Stimulated activated naive B cell treated with anti-CD40 and anti-IgM and Interleukin-4, amounts not matched to agents 10 μg/mL and 1 μg/mL and 100 μg/mL, for 72 hours (primary cell): ENCODE measurements at regions not wholly inside any gene's neighbourhood (a gene's known extent, or its start where the extent isn't known, plus 50 kb on each side); places are given as distances from the start of the nearest gene placed in this dataset.

ENCODE experiments used
- ATAC-seq, 2 donors: fragments of 150-1000 bp; cut with Tn5 transposase; replicated peaks; 2 replicates each; pipeline ENCODE4 v1.10.0; 2021; ENCODE audit warnings: moderate library complexity in 1 of 2
- DNase-seq: peaks from one replicate; pipeline ENCODE4 v3.0.0; 2021
- H3K27ac Mint-ChIP-seq: one replicate; pipeline ENCODE4 v1.8.0; 2022; ENCODE audit warnings: mild to moderate bottlenecking, mixed read lengths
- H3K27me3 Mint-ChIP-seq, 2 donors: one replicate each; pipeline ENCODE4 v1.8.0; 2022; ENCODE audit warnings: mixed read lengths in 2 of 2
- H3K36me3 Mint-ChIP-seq, 2 donors: one replicate each; pipeline ENCODE4 v1.8.0; 2022; ENCODE audit warnings: mixed read lengths in 2 of 2, mild to moderate bottlenecking in 1 of 2
- H3K4me1 Mint-ChIP-seq, 2 donors: one replicate each; pipeline ENCODE4 v1.8.0; 2022; ENCODE audit warnings: mixed read lengths in 2 of 2, mild to moderate bottlenecking in 1 of 2
- H3K4me3 Mint-ChIP-seq, 2 donors: one replicate each; pipeline ENCODE4 v1.8.0; 2022; ENCODE audit warnings: mild to moderate bottlenecking in 2 of 2, mixed read lengths in 2 of 2, moderate library complexity in 1 of 2
- H3K9me3 Mint-ChIP-seq, 2 donors: one replicate each; pipeline ENCODE4 v1.8.0; 2022; ENCODE audit warnings: mixed read lengths in 2 of 2, mild to moderate bottlenecking in 1 of 2

DNA sequence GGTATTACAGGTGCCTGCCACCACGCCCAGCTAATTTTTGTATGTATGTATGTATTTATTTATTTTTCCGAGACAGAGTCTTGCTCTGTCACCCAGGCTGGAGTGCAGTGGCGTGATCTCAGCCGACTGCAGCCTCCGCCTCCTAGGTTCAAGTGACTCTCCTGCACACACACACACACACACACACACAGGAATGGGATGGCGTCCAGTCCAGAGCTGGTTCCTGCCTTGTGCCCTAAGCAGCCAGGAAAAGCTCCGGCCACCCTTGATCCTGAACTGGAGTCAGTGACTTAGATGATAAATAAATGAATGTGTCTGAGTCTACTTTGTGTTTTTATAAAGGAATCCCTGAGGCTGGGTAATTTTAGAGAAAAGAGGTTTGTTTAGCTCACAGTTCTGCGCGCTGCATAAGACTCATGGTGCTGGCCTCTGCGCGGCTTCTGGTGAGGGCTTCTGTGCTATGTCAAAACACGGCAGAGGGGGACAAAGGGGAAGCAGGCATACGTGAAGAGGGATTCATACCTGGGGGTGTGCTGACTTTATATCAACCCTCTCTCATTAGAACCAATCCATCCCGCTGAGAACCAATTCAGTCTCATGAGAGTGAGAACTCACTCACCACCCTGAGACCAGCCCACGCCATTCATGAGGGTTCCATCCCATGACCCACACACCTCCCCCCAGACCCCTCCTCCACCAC is 59.7 kb upstream of the PHLPP1 start:
- no peak overlapping the region for H3K27ac Mint-ChIP-seq
- H3K27me3 Mint-ChIP-seq, result no peaks in the 10 kb centered on the region
- ATAC-seq (no peak), DNase-seq (no peak)
- no peak overlapping the region for H3K4me3 Mint-ChIP-seq
- H3K9me3 Mint-ChIP-seq, result peaks cover 2 to 3% of the 10 kb centered on the region in 2 donors
- H3K36me3 Mint-ChIP-seq, result no peaks in the 10 kb centered on the region
- peaks cover 7 to 9% of the 10 kb centered on the region in 2 donors for H3K4me1 Mint-ChIP-seq

DNA sequence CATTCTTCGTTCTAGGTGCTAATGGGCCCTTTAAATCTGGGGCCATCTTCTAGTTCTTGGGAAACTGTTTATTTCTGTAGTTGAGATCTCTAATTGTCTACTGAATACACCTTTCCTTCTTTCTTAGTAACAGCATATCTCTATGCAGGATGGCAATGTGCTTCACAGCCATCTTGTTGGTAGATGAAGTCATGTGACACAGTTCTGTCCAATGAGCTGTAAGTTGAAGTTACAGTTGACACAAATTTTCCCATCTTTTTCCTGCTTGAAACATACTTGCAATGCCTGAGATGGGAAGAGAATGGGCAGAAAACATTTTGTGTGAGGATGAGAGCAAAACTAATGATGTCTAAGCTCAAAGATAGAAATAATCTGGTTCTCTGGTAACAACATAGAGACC is 57.3 kb upstream of the PHLPP1 start:
- H3K4me1 Mint-ChIP-seq, result no peaks in the 10 kb centered on the region
- no peak overlapping the region for H3K27ac Mint-ChIP-seq
- no peak overlapping the region for H3K4me3 Mint-ChIP-seq
- peaks cover 2 to 3% of the 10 kb centered on the region in 2 donors for H3K9me3 Mint-ChIP-seq
- no peak for DNase-seq
- no peaks in the 10 kb centered on the region for H3K27me3 Mint-ChIP-seq
- H3K36me3 Mint-ChIP-seq, result no peaks in the 10 kb centered on the region
- no peak for ATAC-seq

DNA sequence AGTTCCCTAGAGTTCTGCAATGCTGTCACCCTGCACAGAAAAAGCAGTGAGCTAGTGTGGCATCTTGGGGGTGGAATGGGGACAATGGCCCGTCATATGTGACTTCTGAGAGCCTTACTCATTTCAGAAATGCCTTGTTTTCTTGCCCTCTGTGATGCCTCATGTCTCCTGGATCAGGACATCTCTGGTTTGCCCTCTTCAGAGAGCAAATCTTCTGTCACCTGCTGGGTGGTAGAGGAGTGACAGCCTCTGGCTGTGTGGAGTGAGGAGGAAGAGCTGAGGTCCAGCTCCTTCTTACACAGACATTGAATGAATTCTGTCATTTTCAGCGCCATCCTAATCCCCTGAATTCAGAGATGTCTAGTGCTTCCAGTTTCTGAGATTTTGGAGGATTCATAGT is 55.6 kb upstream of the PHLPP1 start:
- H3K9me3 Mint-ChIP-seq, result peaks cover 2 to 3% of the 10 kb centered on the region in 2 donors
- DNase-seq (no peak), ATAC-seq (peak; percentile 27 to 48)
- H3K27me3 Mint-ChIP-seq, result no peaks in the 10 kb centered on the region
- H3K27ac Mint-ChIP-seq, result no peak overlapping the region
- no peaks in the 10 kb centered on the region for H3K4me1 Mint-ChIP-seq
- H3K36me3 Mint-ChIP-seq, result no peaks in the 10 kb centered on the region
- no peak overlapping the region for H3K4me3 Mint-ChIP-seq

DNA sequence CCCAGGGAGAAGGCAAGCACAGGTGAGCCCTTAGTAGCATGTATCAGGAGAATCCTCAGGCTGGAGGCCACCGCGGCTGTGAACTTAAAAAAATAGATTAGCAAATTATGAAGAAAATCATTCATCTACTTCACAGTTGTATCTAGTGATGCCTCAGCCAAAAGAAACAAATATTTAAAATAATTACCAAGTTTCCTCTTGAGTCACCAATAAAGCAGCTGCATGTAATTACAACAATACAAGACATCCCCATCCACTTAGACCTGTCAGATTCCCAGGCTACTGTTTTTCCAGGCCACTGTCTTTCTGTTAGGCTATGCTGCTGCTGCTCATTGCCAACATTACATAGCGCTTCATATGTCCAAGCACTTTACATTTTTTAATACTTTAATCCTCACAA is 54.6 kb upstream of the PHLPP1 start:
- no peaks in the 10 kb centered on the region for H3K36me3 Mint-ChIP-seq
- ATAC-seq (no peak), DNase-seq (no peak)
- no peaks in the 10 kb centered on the region for H3K4me1 Mint-ChIP-seq
- H3K27ac Mint-ChIP-seq, result no peak overlapping the region
- no peak overlapping the region for H3K4me3 Mint-ChIP-seq
- peaks cover 2 to 3% of the 10 kb centered on the region in 2 donors for H3K9me3 Mint-ChIP-seq
- H3K27me3 Mint-ChIP-seq, result no peaks in the 10 kb centered on the region

DNA sequence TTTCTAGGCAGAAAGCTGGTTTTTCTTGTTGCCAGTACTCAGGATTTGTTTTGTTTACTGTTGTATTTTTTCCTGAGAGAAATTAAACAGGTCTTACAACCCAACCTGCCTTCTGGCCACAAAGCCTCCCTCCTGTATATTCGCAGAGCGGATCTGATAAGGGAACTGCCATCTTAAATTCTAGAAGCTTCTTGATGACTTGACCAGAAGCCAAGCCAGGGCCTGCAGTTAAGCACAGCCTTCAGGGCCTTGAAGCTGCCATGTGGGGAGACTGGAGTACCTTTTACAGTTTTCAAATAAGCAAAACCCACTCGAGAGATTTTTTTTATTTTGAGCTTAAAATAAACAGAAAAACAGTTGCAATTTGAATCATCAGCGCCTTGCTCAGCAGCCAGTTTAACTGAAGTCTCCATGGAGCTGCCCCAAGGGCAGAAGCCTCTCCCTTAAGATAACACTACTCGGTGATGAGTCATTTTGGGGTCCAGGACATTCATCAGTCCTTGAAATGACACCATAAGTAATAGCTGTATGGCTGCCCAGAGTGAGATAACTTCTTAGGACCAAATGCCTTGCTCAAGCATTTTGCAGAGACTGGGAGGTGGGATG is 51.5 kb upstream of the PHLPP1 start:
- no peak overlapping the region for H3K27ac Mint-ChIP-seq
- no peak overlapping the region for H3K4me3 Mint-ChIP-seq
- H3K9me3 Mint-ChIP-seq, result peaks cover 3% of the 10 kb centered on the region in 2 donors
- no peaks in the 10 kb centered on the region for H3K36me3 Mint-ChIP-seq
- no peaks in the 10 kb centered on the region for H3K27me3 Mint-ChIP-seq
- peak; percentile 5 for DNase-seq
- H3K4me1 Mint-ChIP-seq, result no peaks in the 10 kb centered on the region
- ATAC-seq, result peak; percentile 65 to 82

DNA sequence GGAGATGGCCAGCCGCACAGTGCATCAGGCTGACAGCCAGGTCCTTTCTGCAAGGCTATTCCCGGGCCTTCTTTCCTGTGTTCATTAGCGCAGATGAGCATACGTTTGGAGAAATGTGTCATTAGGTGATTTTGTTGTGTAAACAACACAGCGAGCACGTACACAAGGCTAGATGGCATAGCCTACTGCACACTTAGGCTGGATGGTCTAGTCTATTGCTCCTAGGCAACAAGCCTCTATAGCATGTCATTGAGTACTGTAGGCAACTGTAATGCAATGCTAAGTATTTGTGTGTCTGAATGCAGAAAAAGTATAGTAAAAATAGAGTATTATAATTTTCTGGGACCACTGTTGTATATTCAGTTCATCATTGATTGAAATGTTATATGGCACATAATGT is 50.9 kb upstream of the PHLPP1 start:
- no peak overlapping the region for H3K4me3 Mint-ChIP-seq
- H3K27me3 Mint-ChIP-seq, result no peaks in the 10 kb centered on the region
- no peak overlapping the region for H3K27ac Mint-ChIP-seq
- DNase-seq (no peak), ATAC-seq (no peak)
- no peaks in the 10 kb centered on the region for H3K36me3 Mint-ChIP-seq
- H3K4me1 Mint-ChIP-seq, result peaks cover 0 to 4% of the 10 kb centered on the region in 2 donors
- peaks cover 0 to 1% of the 10 kb centered on the region in 2 donors for H3K9me3 Mint-ChIP-seq

DNA sequence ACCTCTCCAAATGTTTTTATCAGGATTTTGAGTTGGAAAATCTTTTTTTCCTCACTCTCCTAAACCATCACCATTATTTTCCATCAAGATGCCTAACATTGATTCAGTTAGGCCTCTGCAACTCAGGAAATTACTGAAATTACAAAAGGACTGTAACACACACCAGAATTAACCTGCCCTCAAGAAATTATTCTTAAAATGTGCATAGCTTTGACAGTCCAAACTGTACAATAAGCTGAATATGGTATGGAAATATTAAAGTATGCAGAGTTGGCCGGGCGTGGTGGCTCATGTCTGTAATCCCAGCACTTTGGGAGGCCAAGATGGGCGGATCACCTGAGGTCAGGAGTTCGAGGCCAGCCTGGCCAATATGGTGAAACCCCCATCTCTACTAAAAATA is 50.2 kb upstream of the PHLPP1 start:
- H3K9me3 Mint-ChIP-seq, result peaks cover 0 to 3% of the 10 kb centered on the region in 2 donors
- ATAC-seq (no peak), DNase-seq (no peak)
- no peaks in the 10 kb centered on the region for H3K27me3 Mint-ChIP-seq
- peaks cover 1 to 11% of the 10 kb centered on the region in 2 donors for H3K4me1 Mint-ChIP-seq
- no peak overlapping the region for H3K27ac Mint-ChIP-seq
- H3K4me3 Mint-ChIP-seq, result no peak overlapping the region
- no peaks in the 10 kb centered on the region for H3K36me3 Mint-ChIP-seq
